ENCODE measurements at regions not wholly inside any gene's neighbourhood (a gene's known extent, or its start where the extent isn't known, plus 50 kb on each side); places are given as distances from the start of the nearest gene placed in this dataset.

GRCh38 chr7:81030472-81030871 lies 111.6 kb upstream of the SEMA3C start:
- CTCF ChIA-PET = interaction anchor here (0.5 kb wide), 1 partner anchor 13 kb away, joined by 3 read pairs; no protein-coding TSS in a partner anchor
- H3K4me2 ChIP-seq (ENCODE audit: insufficient read depth, low read length) = no peak overlapping the region
- POLR2A ChIA-PET = no interaction called here
- no peak overlapping the region for H2AFZ ChIP-seq (ENCODE audit: low read depth, low read length)
- no peak overlapping the region for H3K4me3 ChIP-seq (replicated peaks in 1 of 3; ENCODE audit: insufficient read depth in 1 of 3, low read depth in 1 of 3, low read length in 3 of 3)
- DNase-seq (ENCODE audit: low read depth, low spot score) (no peak), FAIRE-seq (no peak)
- H3K27ac ChIP-seq (ENCODE audit: insufficient read depth, low read depth, low read length) = no peak overlapping the region
- no TSS peak for BruUV-seq (replicated peaks)
- no peaks in the 10 kb centered on the region for H3K9me3 ChIP-seq (replicated peaks; ENCODE audit: control insufficient read depth, insufficient read depth, low read length)
- no peaks in the 10 kb centered on the region for H4K20me1 ChIP-seq (replicated peaks; ENCODE audit: control insufficient read depth, extremely low read depth, insufficient read depth, low read length)
- no peaks in the 10 kb centered on the region for H3K79me2 ChIP-seq (ENCODE audit: control insufficient read depth, insufficient read depth, low read length)
- peaks cover 3 to 5% of the 10 kb centered on the region in 2 experiments for H3K27me3 ChIP-seq (ENCODE audit: control insufficient read depth in 2 of 2, insufficient read depth in 2 of 2, low read length in 2 of 2)
- intact Hi-C loops (cut with micrococcal nuclease) (no loop called here), dilution Hi-C loops (cut with MboI; ENCODE audit: extremely low pct_ligation_motif_present, low sequenced_read_pairs) (no loop called here)
- H3K4me1 ChIP-seq (ENCODE audit: control insufficient read depth, extremely low read depth, insufficient read depth, low read length) = no peaks in the 10 kb centered on the region
- no peaks in the 10 kb centered on the region for H3K36me3 ChIP-seq (ENCODE audit: control insufficient read depth in 2 of 2, extremely low read depth in 1 of 2, insufficient read depth in 2 of 2, low read length in 2 of 2)
- H3K9me1 ChIP-seq (replicated peaks; ENCODE audit: control insufficient read depth, extremely low read depth, insufficient read depth, low read length) = no peaks in the 10 kb centered on the region
- H3K9ac ChIP-seq (replicated peaks; ENCODE audit: extremely low read depth, insufficient read depth, low read length) = no peak overlapping the region
- TF ChIP-seq GATA2 (IDR thresholded peaks at IDR 0.05; ENCODE audit: insufficient read depth, insufficient read length, low read depth, low read length) = no peak
- no peak for TF ChIP-seq MAX (IDR thresholded peaks at IDR 0.05; ENCODE audit: insufficient read depth, insufficient read length)

GRCh38 chr7:81029511-81029910 lies 110.7 kb upstream of the SEMA3C start:
- H3K27ac ChIP-seq (ENCODE audit: insufficient read depth, low read depth, low read length) = no peak overlapping the region
- no TSS peak for BruUV-seq (replicated peaks)
- no peak for DNase-seq (ENCODE audit: low read depth, low spot score)
- peaks cover 3 to 5% of the 10 kb centered on the region in 2 experiments for H3K27me3 ChIP-seq (ENCODE audit: control insufficient read depth in 2 of 2, insufficient read depth in 2 of 2, low read length in 2 of 2)
- dilution Hi-C loops (cut with MboI; ENCODE audit: extremely low pct_ligation_motif_present, low sequenced_read_pairs) (no loop called here), intact Hi-C loops (cut with micrococcal nuclease) (no loop called here)
- FAIRE-seq = no peak
- no peaks in the 10 kb centered on the region for H3K9me1 ChIP-seq (replicated peaks; ENCODE audit: control insufficient read depth, extremely low read depth, insufficient read depth, low read length)
- ChIA-PET CTCF (no interaction called here), POLR2A (no interaction called here)
- no peak overlapping the region for H3K4me2 ChIP-seq (ENCODE audit: insufficient read depth, low read length)
- H3K4me1 ChIP-seq (ENCODE audit: control insufficient read depth, extremely low read depth, insufficient read depth, low read length) = no peaks in the 10 kb centered on the region
- no peak overlapping the region for H2AFZ ChIP-seq (ENCODE audit: low read depth, low read length)
- H4K20me1 ChIP-seq (replicated peaks; ENCODE audit: control insufficient read depth, extremely low read depth, insufficient read depth, low read length) = no peaks in the 10 kb centered on the region
- H3K4me3 ChIP-seq (replicated peaks in 1 of 3; ENCODE audit: insufficient read depth in 1 of 3, low read depth in 1 of 3, low read length in 3 of 3) = no peak overlapping the region
- no peak overlapping the region for H3K9ac ChIP-seq (replicated peaks; ENCODE audit: extremely low read depth, insufficient read depth, low read length)
- H3K9me3 ChIP-seq (replicated peaks; ENCODE audit: control insufficient read depth, insufficient read depth, low read length) = no peaks in the 10 kb centered on the region
- TF ChIP-seq FOS (IDR thresholded peaks at IDR 0.05; ENCODE audit: borderline replicate concordance, insufficient read depth, low read length) (no peak), POLR2A (IDR thresholded peaks at IDR 0.05; ENCODE audit: low read depth, low read length) (no peak), JUN (IDR thresholded peaks at IDR 0.05; ENCODE audit: borderline replicate concordance, insufficient read depth, insufficient read length, low read depth) (no peak), EZH2 (IDR thresholded peaks at IDR 0.05; ENCODE audit: borderline replicate concordance, low read depth, low read length, severe bottlenecking) (no peak), CTCF (IDR thresholded peaks at IDR 0.05; ENCODE audit: extremely low read depth in 1 of 2, insufficient read depth in 1 of 2, low read depth in 1 of 2, low read length in 2 of 2) (no peak), MAX (IDR thresholded peaks at IDR 0.05; ENCODE audit: insufficient read depth, insufficient read length) (no peak), POLR2AphosphoS5 (IDR thresholded peaks at IDR 0.05; ENCODE audit: insufficient read depth, low read depth, low read length) (no peak)
- H3K79me2 ChIP-seq (ENCODE audit: control insufficient read depth, insufficient read depth, low read length) = no peaks in the 10 kb centered on the region
- H3K36me3 ChIP-seq (ENCODE audit: control insufficient read depth in 2 of 2, extremely low read depth in 1 of 2, insufficient read depth in 2 of 2, low read length in 2 of 2) = no peaks in the 10 kb centered on the region
